Gastroesophageal sphincter (tissue), 4 donors: ENCODE measurements at regions not wholly inside any gene's neighbourhood (a gene's known extent, or its start where the extent isn't known, plus 50 kb on each side); places are given as distances from the start of the nearest gene placed in this dataset.

Source experiments
- ATAC-seq: fragments of 150-250 bp; one replicate; pipeline ENCODE4 v1.9.1; 2016; ENCODE audit warnings: mild to moderate bottlenecking, moderate library complexity
- H3K27ac ChIP-seq, 4 donors: fragments of 200-600 bp; sonication (generic) in 3 of 4; 1 replicate in 3 of 4; 2 replicates in 1 of 4; pipeline ENCODE4 v1.5.1; 2016 to 2019
- H3K27me3 ChIP-seq: fragments of 200-600 bp; sonication (generic); one replicate; pipeline ENCODE4 v1.5.1; 2019
- H3K36me3 ChIP-seq, 2 donors: fragments of 200-600 bp; sonication (generic); one replicate each; pipeline ENCODE4 v1.5.1; 2019; ENCODE audit warnings: control low read depth in 1 of 2
- H3K4me1 ChIP-seq, 3 donors: fragments of 200-600 bp; sonication (generic); 1 replicate in 2 of 3; 2 replicates in 1 of 3; pipeline ENCODE4 v1.5.1; 2016 to 2019; ENCODE audit warnings: control low read depth in 2 of 3
- H3K4me3 ChIP-seq, 2 donors: fragments of 200-600 bp; sonication (generic); one replicate each; pipeline ENCODE4 v1.5.1; 2019; ENCODE audit warnings: mild to moderate bottlenecking in 1 of 2, moderate library complexity in 1 of 2
- H3K9me3 ChIP-seq, 3 donors: fragments of 200-600 bp; sonication (generic); one replicate each; pipeline ENCODE4 v1.5.1; 2017 to 2019; ENCODE audit warnings: control low read depth in 2 of 3
- EP300 ChIP-seq: sonication (generic); formaldehyde crosslinking; IDR thresholded peaks from one replicate; pipeline ENCODE4 v1.6.1; 2017; ENCODE audit warnings: antibody characterized with exemption, mild to moderate bottlenecking
- POLR2A ChIP-seq, 2 donors: fragments of 450-650 bp; IDR thresholded peaks; one replicate each; pipeline ENCODE4 v1.6.1; 2017; ENCODE audit warnings: antibody characterized with exemption in 2 of 2, mild to moderate bottlenecking in 2 of 2, moderate library complexity in 1 of 2
- POLR2AphosphoS5 ChIP-seq: sonication (generic); formaldehyde crosslinking; IDR thresholded peaks from one replicate; pipeline ENCODE4 v1.6.1; 2017; ENCODE audit warnings: antibody characterized with exemption
- WGBS, 2 donors: methylation state at CpG; one replicate each; pipeline ENCODE4 v1.1.5; 2018; ENCODE audit warnings: low coverage in 1 of 2; 5-methylcytosine and 5-hydroxymethylcytosine counted together
- TF ChIP-seq, protein P1 (sequence below), 4 experiments: fragments of 200-600 bp in 2 of 4; fragments of 450-650 bp in 2 of 4; sonication (generic) in 1 of 4; IDR thresholded peaks; one replicate each; pipeline ENCODE4 v1.5.1; 2017 to 2019; ENCODE audit warnings: antibody characterized with exemption in 4 of 4, mild to moderate bottlenecking in 2 of 4, moderate library complexity in 2 of 4

DNA sequence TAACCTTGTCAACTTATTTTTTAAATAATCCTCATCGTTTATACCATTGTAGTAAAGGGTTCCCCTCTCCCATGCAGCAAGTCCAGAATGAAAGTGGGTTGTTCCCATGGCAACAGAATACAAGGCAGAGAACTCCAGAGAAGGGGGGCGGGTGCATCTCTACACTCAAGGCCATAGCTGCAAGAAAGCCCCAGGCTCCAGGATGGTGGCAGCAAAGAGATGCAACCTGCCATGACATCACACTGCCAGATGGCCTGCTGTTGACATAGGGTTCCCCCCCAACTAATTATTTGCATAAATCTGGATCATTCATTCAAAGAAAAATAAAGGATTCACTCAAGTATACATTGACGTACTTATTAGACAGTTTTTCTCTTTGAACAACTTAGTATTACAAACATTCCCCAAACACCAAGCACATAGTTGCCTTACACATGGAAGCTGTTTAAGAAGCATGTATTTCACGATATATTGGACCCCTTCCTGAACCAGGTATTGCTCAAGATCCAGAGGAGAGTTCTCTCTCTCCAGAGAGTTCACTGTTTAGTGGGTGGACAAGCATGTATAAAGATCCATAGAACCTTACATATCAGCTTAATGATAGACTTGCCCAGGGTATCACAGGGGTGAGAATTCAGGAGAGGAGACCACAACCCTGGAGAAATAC is 87.4 kb upstream of the KLF7 start:
- Histone ChIP-seq H3K9me3 (no peaks in the 10 kb centered on the region), H3K4me1 (peaks cover 20 to 42% (median 21%) of the 10 kb centered on the region in 3 donors), H3K4me3 (no peak overlapping the region), H3K27ac (no peak overlapping the region), H3K36me3 (no peaks in the 10 kb centered on the region), H3K27me3 (no peaks in the 10 kb centered on the region)
- ATAC-seq = no peak
- WGBS, 2 donors = 72 to 87% methylated on average over 3 of the region's 4 CpGs
- TF ChIP-seq POLR2AphosphoS5 (no peak), POLR2A (IDR thresholded peaks at IDR 0.05) (no peak), EP300 (no peak)
- TF ChIP-seq, protein P1, sequence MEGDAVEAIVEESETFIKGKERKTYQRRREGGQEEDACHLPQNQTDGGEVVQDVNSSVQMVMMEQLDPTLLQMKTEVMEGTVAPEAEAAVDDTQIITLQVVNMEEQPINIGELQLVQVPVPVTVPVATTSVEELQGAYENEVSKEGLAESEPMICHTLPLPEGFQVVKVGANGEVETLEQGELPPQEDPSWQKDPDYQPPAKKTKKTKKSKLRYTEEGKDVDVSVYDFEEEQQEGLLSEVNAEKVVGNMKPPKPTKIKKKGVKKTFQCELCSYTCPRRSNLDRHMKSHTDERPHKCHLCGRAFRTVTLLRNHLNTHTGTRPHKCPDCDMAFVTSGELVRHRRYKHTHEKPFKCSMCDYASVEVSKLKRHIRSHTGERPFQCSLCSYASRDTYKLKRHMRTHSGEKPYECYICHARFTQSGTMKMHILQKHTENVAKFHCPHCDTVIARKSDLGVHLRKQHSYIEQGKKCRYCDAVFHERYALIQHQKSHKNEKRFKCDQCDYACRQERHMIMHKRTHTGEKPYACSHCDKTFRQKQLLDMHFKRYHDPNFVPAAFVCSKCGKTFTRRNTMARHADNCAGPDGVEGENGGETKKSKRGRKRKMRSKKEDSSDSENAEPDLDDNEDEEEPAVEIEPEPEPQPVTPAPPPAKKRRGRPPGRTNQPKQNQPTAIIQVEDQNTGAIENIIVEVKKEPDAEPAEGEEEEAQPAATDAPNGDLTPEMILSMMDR (IDR thresholded peaks at IDR 0.05) = no peak

DNA sequence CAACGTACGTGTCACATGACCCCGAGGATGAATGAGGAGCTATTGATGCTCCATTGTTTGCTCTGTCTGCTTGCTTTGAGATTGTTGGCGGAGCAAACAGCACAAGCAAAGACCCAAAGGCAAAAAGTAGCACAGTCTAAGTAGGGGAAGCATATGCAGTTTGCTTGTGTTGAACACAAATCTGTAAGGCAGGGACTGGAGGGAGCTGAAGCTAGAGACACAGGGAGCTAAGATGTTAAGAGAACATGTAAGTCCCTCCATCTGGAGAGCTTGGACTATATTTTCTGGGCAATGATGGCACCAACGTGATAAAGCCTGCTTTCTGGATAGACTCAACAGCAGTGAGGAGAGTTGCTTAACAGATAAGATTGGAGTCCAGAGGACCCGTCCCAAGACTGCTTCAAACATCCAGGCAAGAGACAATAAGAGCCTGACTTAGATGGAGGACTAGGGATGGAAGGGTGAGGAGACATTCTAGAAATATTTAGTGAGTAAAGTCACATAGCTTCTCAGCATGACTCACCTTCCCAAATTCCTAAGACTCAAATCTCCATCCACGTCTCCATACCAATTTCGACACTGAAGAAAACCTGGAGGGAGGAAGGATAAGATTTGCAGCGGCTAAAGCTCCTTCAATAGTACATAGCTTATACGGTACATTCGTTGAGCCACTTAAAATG is 88.1 kb upstream of the KLF7 start:
- Histone ChIP-seq H3K27me3 (no peaks in the 10 kb centered on the region), H3K4me1 (peaks cover 24 to 49% (median 28%) of the 10 kb centered on the region in 3 donors), H3K9me3 (no peaks in the 10 kb centered on the region), H3K36me3 (no peaks in the 10 kb centered on the region), H3K4me3 (no peak overlapping the region), H3K27ac (peak overlapping the region in 2 of 4 donors; percentile 82 to 87)
- TF ChIP-seq, protein P1 (IDR thresholded peaks at IDR 0.05) = no peak
- TF ChIP-seq POLR2AphosphoS5 (peak; percentile 13), POLR2A (IDR thresholded peaks at IDR 0.05) (no peak)
- 64 to 96% methylated on average over 7 to 11 of the region's 11 CpGs for WGBS, 2 donors
- ATAC-seq = no peak

DNA sequence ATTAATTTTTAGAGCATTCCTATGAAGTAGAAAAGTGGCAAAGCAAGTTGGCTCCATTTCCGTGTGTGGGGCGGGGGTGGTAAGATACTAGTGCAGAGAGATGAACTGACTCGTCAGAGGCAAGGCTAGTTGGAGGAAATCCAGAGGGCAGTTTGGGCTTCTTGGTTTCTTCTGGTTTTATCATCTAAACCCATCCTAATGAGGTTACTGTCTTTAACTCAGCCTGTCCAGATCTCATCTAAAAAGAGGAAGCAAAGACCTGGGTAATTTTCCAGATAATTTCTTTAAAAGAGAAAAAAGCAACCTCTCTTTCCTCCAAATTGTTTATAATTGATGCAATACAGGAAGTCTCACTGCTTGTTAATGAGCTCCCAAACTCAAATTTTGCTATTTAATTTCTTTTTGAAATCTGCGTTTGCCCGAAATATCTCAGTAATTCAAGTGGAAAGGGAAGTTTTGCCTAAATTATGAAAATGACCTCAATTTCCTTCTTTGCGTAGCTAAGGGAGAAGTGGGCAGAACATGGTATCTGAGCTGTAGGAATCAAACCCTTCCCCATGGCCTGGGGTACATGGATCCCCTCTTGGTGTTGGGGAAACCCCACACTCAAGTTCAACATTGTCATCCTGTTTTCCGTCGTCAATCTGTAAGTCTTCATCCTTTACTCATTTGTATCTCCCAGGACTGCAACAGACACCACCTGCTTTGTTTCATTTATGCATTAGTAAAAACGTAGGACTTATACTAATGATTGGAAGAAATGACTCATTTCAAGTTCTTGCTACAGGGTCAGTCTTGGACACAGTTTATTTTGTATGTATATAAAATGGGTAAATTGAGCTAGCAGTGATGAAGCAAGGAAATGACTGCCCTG is 89.1 kb upstream of the KLF7 start:
- Histone ChIP-seq H3K9me3 (no peaks in the 10 kb centered on the region), H3K27ac (peak overlapping the region in 3 of 4 donors; percentile 49 to 87 (median 82)), H3K36me3 (no peaks in the 10 kb centered on the region), H3K4me3 (no peak overlapping the region), H3K4me1 (peaks cover 25 to 59% (median 34%) of the 10 kb centered on the region in 3 donors), H3K27me3 (no peaks in the 10 kb centered on the region)
- WGBS, 2 donors = 30 to 42% methylated on average over 5 to 9 of the region's 9 CpGs
- no peak for ATAC-seq
- TF ChIP-seq POLR2AphosphoS5 = peak; percentile 46
- TF ChIP-seq, protein P1 (IDR thresholded peaks at IDR 0.05) = no peak

DNA sequence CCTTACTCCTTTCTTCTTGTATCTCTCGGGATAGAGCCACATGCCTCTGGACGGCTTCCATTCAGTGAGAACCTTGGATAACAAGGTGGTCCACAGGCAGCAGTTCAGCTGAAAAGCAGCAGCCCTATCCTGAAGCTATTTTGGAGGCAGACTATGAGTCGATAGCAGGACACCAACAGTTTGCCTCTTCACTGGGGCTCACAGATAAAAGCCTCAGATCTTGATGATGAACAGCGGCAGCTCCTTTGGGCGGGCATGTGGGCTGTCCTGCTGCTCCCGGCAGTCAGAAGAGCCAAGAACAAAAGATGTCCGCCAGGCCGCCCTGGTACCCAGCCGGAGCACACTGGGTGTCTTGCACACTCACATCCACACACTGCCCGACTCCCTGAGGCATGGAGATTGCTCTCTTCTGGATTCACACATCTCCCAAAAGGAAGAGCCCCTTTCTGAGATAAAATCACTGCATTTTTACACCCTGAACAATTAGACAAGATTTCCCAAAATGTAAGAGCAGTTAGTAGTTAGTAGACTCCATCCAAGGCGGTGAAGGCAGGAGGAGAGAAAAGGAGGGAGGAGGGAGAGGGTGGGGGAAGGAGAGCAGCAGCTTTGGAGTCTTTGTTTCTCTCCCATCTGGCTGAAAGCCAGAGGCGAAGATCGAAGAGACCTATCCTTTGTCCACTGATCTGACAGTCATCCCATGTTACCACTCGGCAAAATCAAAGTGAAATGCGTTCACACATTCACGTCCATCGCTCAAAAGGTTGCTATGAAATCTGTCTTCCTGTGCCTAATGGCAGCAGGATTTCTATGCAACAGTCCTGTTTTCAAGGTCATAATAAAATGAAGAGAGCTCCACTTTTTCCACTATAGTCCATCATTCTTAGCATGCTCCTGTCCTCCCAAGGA is 90.1 kb upstream of the KLF7 start:
- H3K27ac ChIP-seq = peak overlapping the region in 3 of 4 donors; percentile 82 to 90 (median 87)
- TF ChIP-seq, protein P1 (IDR thresholded peaks at IDR 0.05) = no peak
- TF ChIP-seq POLR2A (IDR thresholded peaks at IDR 0.05) = no peak
- no peak for TF ChIP-seq EP300
- TF ChIP-seq POLR2AphosphoS5 = no peak
- no peaks in the 10 kb centered on the region for H3K27me3 ChIP-seq
- H3K4me1 ChIP-seq = peaks cover 25 to 66% (median 34%) of the 10 kb centered on the region in 3 donors
- no peaks in the 10 kb centered on the region for H3K9me3 ChIP-seq
- H3K4me3 ChIP-seq = no peak overlapping the region
- no peaks in the 10 kb centered on the region for H3K36me3 ChIP-seq
- WGBS, 2 donors = 73 to 74% methylated on average over 6 to 13 of the region's 17 CpGs
- ATAC-seq = no peak
